HCT116 (cell line): ENCODE measurements at regions not wholly inside any gene's neighbourhood (a gene's known extent, or its start where the extent isn't known, plus 50 kb on each side); places are given as distances from the start of the nearest gene placed in this dataset.

Source experiments
- ATAC-seq: fragments of 200-7000 bp; cut with Tn5 transposase; 2 replicates; pipeline ENCODE4 v1.9.1; 2020; ENCODE audit warnings: mild to moderate bottlenecking, moderate library complexity
- BruUV-seq: library from RNA; stranded (reverse); fragments of 400-500 nt; replicated peaks from 2 replicates; lab custom pipeline; 2021; lab: Mats Ljungman, UMichigan
- CTCF ChIA-PET: fragments of 300-600 bp; sonication (Branson Sonifier 250); formaldehyde crosslinking; loops from one replicate; lab custom pipeline; 2021; ENCODE audit warnings: antibody characterized with exemption; lab: Charles Lee
- POLR2A ChIA-PET: fragments of 300-600, 350-600 bp; sonication (Branson Sonifier 250); formaldehyde crosslinking; loops from one replicate; lab custom pipeline; 2021; ENCODE audit warnings: antibody characterized with exemption; lab: Charles Lee
- RAD21 ChIA-PET, 2 experiments: fragments of 300-600 bp; sonication (Branson Sonifier 250); formaldehyde crosslinking; loops; one replicate each; lab custom pipeline; 2023; ENCODE audit warnings: low total read pairs in 2 of 2; ENCODE audit not compliant: uncharacterized antibody in 2 of 2, unreplicated experiment in 2 of 2, low non-redundant PET in 1 of 2; lab: Charles Lee
- DNase-seq: peaks from one replicate; pipeline ENCODE4 v3.0.0-alpha.2; 2010; ENCODE audit warnings: low read depth, low spot score
- H2AFZ ChIP-seq: fragments of 200-600 bp; shearing (Covaris generic), sonication (generic); 2 replicates; pipeline ENCODE4 v1.6.1; 2017; ENCODE audit warnings: low read depth, mixed run types, mixed read lengths, antibody characterized with exemption, low read length; ENCODE audit not compliant: poor library complexity, severe bottlenecking
- H3K27ac ChIP-seq: 2 replicates; pipeline ENCODE4 v1.5.1; 2012; ENCODE audit warnings: low read depth, low read length
- H3K27me3 ChIP-seq: fragments of 200-600 bp; sonication (generic); 2 replicates; pipeline ENCODE4 v1.6.1; 2016; ENCODE audit warnings: mixed run types, low read length, mixed read lengths; ENCODE audit not compliant: insufficient read depth
- H3K36me3 ChIP-seq, 2 experiments: fragments of 200-500 bp in 1 of 2; fragments of 200-600 bp in 1 of 2; sonication (Bioruptor generic) in 1 of 2; sonication (generic) in 1 of 2; 2 replicates each; pipeline versions ENCODE4 v1.5.1 to v1.6.1; 2014 to 2016; ENCODE audit warnings: low read length in 2 of 2, inconsistent platforms in 1 of 2, mixed read lengths in 1 of 2, mixed run types in 1 of 2; ENCODE audit not compliant: insufficient read depth in 2 of 2, control insufficient read depth in 1 of 2
- H3K4me1 ChIP-seq, 2 experiments: fragments of 200-600 bp in 1 of 2; sonication (generic) in 1 of 2; 2 replicates each; pipeline versions ENCODE4 v1.5.1 to v1.6.1; 2012 to 2017; ENCODE audit warnings: low read length in 2 of 2, inconsistent platforms in 1 of 2, mild to moderate bottlenecking in 1 of 2, mixed read lengths in 1 of 2, mixed run types in 1 of 2, moderate library complexity in 1 of 2; ENCODE audit not compliant: insufficient read depth in 2 of 2, control insufficient read depth in 1 of 2
- H3K4me2 ChIP-seq: fragments of 200-600 bp; sonication (generic); 2 replicates; pipeline ENCODE4 v1.6.1; 2017; ENCODE audit warnings: mixed run types, low read length, mixed read lengths
- H3K4me3 ChIP-seq, 2 experiments: fragments of 200-600 bp in 1 of 2; sonication (generic) in 1 of 2; replicated peaks in 1 of 2; 2 replicates each; pipeline ENCODE4 v1.5.1; 2011 to 2016; ENCODE audit warnings: low read length in 2 of 2, control low read depth in 1 of 2, low read depth in 1 of 2, mild to moderate bottlenecking in 1 of 2, mixed read lengths in 1 of 2, mixed run types in 1 of 2
- H3K79me2 ChIP-seq: fragments of 200-600 bp; sonication (generic); 2 replicates; pipeline ENCODE4 v1.6.1; 2017; ENCODE audit warnings: mild to moderate bottlenecking, mixed run types, low read length, moderate library complexity, mixed read lengths; ENCODE audit not compliant: insufficient read depth
- H3K9ac ChIP-seq: fragments of 200-600 bp; sonication (generic); 2 replicates; pipeline ENCODE4 v1.6.1; 2016; ENCODE audit warnings: low read length, mixed read lengths
- H3K9me2 ChIP-seq: fragments of 200-600 bp; sonication (generic), shearing (Covaris generic); 2 replicates; pipeline ENCODE4 v1.6.1; 2017; ENCODE audit warnings: mixed run types, mild to moderate bottlenecking, moderate library complexity; ENCODE audit not compliant: insufficient read depth
- H3K9me3 ChIP-seq, 2 experiments: fragments of 200-500 bp in 1 of 2; fragments of 200-600 bp in 1 of 2; sonication (Bioruptor generic) in 1 of 2; sonication (generic) in 1 of 2; 2 replicates each; pipeline ENCODE4 v1.6.1; 2014 to 2017; ENCODE audit warnings: low read length in 2 of 2, mixed read lengths in 2 of 2, inconsistent platforms in 1 of 2, low read depth in 1 of 2, mild to moderate bottlenecking in 1 of 2, mixed run types in 1 of 2, moderate library complexity in 1 of 2; ENCODE audit not compliant: control insufficient read depth in 1 of 2, insufficient read depth in 1 of 2
- H4K20me1 ChIP-seq: fragments of 200-600 bp; sonication (generic), shearing (Covaris generic); 2 replicates; pipeline ENCODE4 v1.6.1; 2017; ENCODE audit warnings: mixed run types, mild to moderate bottlenecking, moderate library complexity; ENCODE audit not compliant: insufficient read depth
- ATF3 ChIP-seq: IDR thresholded peaks from 2 replicates; pipeline ENCODE4 v1.6.1; 2012
- CBX3 ChIP-seq: IDR thresholded peaks from 2 replicates; pipeline ENCODE4 v1.6.1; 2012; ENCODE audit warnings: low read depth
- CEBPB ChIP-seq: IDR thresholded peaks from 2 replicates; pipeline ENCODE4 v1.6.1; 2012; ENCODE audit warnings: low read depth
- EGR1 ChIP-seq: IDR thresholded peaks from 2 replicates; pipeline ENCODE4 v1.6.1; 2012; ENCODE audit warnings: low read depth
- ELF1 ChIP-seq: IDR thresholded peaks from 2 replicates; pipeline ENCODE4 v1.6.1; 2012; ENCODE audit warnings: low read depth, borderline replicate concordance
- EZH2 ChIP-seq: fragments of 200-600 bp; sonication (generic); IDR thresholded peaks from 2 replicates; pipeline ENCODE4 v1.6.1; 2017; ENCODE audit warnings: antibody characterized with exemption, mixed run types
- FOSL1 ChIP-seq: IDR thresholded peaks from 2 replicates; pipeline ENCODE4 v1.6.1; 2012; ENCODE audit warnings: low read depth
- JUND ChIP-seq: IDR thresholded peaks from 2 replicates; pipeline ENCODE4 v1.6.1; 2012
- POLR2A ChIP-seq: IDR thresholded peaks from 2 replicates; pipeline ENCODE4 v1.7.0; 2011; ENCODE audit warnings: borderline replicate concordance; ENCODE audit not compliant: insufficient read depth, insufficient read length; ENCODE audit errors: extremely low read depth
- POLR2AphosphoS5 ChIP-seq: IDR thresholded peaks from 2 replicates; pipeline ENCODE4 v1.6.1; 2011; ENCODE audit warnings: mild to moderate bottlenecking, low read depth, low read length, moderate library complexity
- SIN3A ChIP-seq: IDR thresholded peaks from 2 replicates; pipeline ENCODE4 v1.6.1; 2012; ENCODE audit warnings: low read depth
- SP1 ChIP-seq: IDR thresholded peaks from 2 replicates; pipeline ENCODE4 v1.6.1; 2012; ENCODE audit warnings: low read depth
- SRF ChIP-seq: IDR thresholded peaks from 2 replicates; pipeline ENCODE4 v1.6.1; 2012; ENCODE audit warnings: low read depth
- TCF7L2 ChIP-seq: IDR thresholded peaks from 2 replicates; pipeline ENCODE4 v1.7.0; 2011; ENCODE audit warnings: borderline replicate concordance, inconsistent platforms; ENCODE audit not compliant: insufficient read depth, insufficient read length; ENCODE audit errors: extremely low read depth
- YY1 ChIP-seq: IDR thresholded peaks from 2 replicates; pipeline ENCODE4 v1.6.1; 2011; ENCODE audit warnings: low read length, low read depth, moderate library complexity, mild to moderate bottlenecking; ENCODE audit not compliant: insufficient replicate concordance; ENCODE audit errors: extremely low read depth
- ZBTB33 ChIP-seq: IDR thresholded peaks from 2 replicates; pipeline ENCODE4 v1.6.1; 2011; ENCODE audit warnings: mild to moderate bottlenecking, low read length, moderate library complexity; ENCODE audit not compliant: insufficient replicate concordance; ENCODE audit errors: extremely low read depth
- ZNF274 ChIP-seq: fragments of 200-500 bp; sonication (Bioruptor generic); IDR thresholded peaks from 2 replicates; pipeline ENCODE4 v1.6.1; 2014; ENCODE audit warnings: mild to moderate bottlenecking, low read depth, low read length, inconsistent platforms
- intact Hi-C: fragments of 100-400 bp; cut with micrococcal nuclease; formaldehyde crosslinking; loops from 2 replicates; pipeline ENCODE4 v1.10.0; 2022
- TF ChIP-seq, protein P1 (sequence below): IDR thresholded peaks from 2 replicates; pipeline ENCODE4 v1.6.1; 2012
- TF ChIP-seq, protein P2 (sequence below), 3 experiments: fragments of 200-600 bp in 1 of 3; sonication (generic) in 1 of 3; IDR thresholded peaks in 2 of 3; conservative IDR thresholded peaks in 1 of 3; 2 replicates each; pipeline ENCODE4 v1.5.1; 2012 to 2017; ENCODE audit warnings: low read depth in 2 of 3, low read length in 2 of 3, antibody characterized with exemption in 1 of 3, borderline replicate concordance in 1 of 3, control low read depth in 1 of 3, mild to moderate bottlenecking in 1 of 3, mixed read lengths in 1 of 3, mixed run types in 1 of 3, moderate library complexity in 1 of 3; ENCODE audit not compliant: insufficient read depth in 1 of 3

- no peak overlapping the region for H2AFZ ChIP-seq
- no peaks in the 10 kb centered on the region for H3K9me2 ChIP-seq
- H3K9me3 ChIP-seq = no peaks in the 10 kb centered on the region
- no peak for ATAC-seq
- H4K20me1 ChIP-seq = no peaks in the 10 kb centered on the region
- no peak for DNase-seq
- TF ChIP-seq POLR2AphosphoS5 = no peak
- H3K36me3 ChIP-seq = no peaks in the 10 kb centered on the region
- BruUV-seq = no TSS peak
- no peaks in the 10 kb centered on the region for H3K79me2 ChIP-seq
- ChIA-PET RAD21 (no interaction called here), POLR2A (no interaction called here), CTCF (no interaction called here)
- H3K27ac ChIP-seq = no peak overlapping the region
- intact Hi-C loops = no loop called here
- H3K9ac ChIP-seq = no peak overlapping the region
- H3K27me3 ChIP-seq = no peaks in the 10 kb centered on the region
- no peak overlapping the region for H3K4me2 ChIP-seq
- H3K4me1 ChIP-seq = no peaks in the 10 kb centered on the region
- no peak overlapping the region for H3K4me3 ChIP-seq
Measured at GRCh38 chrX:128691872-128692271, 639.7 kb upstream of the ACTRT1 start.

GRCh38 chrX:128685387-128685786 lies 633.2 kb upstream of the ACTRT1 start:
- CTCF ChIA-PET = no interaction called here
- Histone ChIP-seq H3K36me3 (no peaks in the 10 kb centered on the region), H3K4me1 (no peaks in the 10 kb centered on the region), H3K79me2 (no peaks in the 10 kb centered on the region), H2AFZ (no peak overlapping the region), H4K20me1 (no peaks in the 10 kb centered on the region), H3K4me3 (no peak overlapping the region), H3K9me3 (no peaks in the 10 kb centered on the region), H3K4me2 (no peak overlapping the region), H3K9me2 (no peaks in the 10 kb centered on the region), H3K9ac (no peak overlapping the region), H3K27ac (no peak overlapping the region), H3K27me3 (no peaks in the 10 kb centered on the region)
- BruUV-seq = no TSS peak
- ATAC-seq = no peak
- intact Hi-C loops = no loop called here
- TF ChIP-seq, protein P1, sequence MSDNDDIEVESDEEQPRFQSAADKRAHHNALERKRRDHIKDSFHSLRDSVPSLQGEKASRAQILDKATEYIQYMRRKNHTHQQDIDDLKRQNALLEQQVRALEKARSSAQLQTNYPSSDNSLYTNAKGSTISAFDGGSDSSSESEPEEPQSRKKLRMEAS = no peak
- TF ChIP-seq SP1 (no peak), ATF3 (no peak), ELF1 (no peak), ZBTB33 (no peak), YY1 (no peak), CBX3 (no peak), EZH2 (no peak), CEBPB (no peak), FOSL1 (no peak), SRF (no peak), TCF7L2 (no peak), JUND (no peak), EGR1 (no peak), POLR2A (no peak), POLR2AphosphoS5 (no peak), SIN3A (no peak), ZNF274 (no peak)
- TF ChIP-seq, protein P2, sequence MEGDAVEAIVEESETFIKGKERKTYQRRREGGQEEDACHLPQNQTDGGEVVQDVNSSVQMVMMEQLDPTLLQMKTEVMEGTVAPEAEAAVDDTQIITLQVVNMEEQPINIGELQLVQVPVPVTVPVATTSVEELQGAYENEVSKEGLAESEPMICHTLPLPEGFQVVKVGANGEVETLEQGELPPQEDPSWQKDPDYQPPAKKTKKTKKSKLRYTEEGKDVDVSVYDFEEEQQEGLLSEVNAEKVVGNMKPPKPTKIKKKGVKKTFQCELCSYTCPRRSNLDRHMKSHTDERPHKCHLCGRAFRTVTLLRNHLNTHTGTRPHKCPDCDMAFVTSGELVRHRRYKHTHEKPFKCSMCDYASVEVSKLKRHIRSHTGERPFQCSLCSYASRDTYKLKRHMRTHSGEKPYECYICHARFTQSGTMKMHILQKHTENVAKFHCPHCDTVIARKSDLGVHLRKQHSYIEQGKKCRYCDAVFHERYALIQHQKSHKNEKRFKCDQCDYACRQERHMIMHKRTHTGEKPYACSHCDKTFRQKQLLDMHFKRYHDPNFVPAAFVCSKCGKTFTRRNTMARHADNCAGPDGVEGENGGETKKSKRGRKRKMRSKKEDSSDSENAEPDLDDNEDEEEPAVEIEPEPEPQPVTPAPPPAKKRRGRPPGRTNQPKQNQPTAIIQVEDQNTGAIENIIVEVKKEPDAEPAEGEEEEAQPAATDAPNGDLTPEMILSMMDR (IDR thresholded peaks at IDR 0.05 in 2 of 3, conservative IDR thresholded peaks at IDR 0.05 in 1 of 3; ENCODE audit: borderline replicate concordance in 1 of 3, insufficient read depth in 1 of 3, low read depth in 2 of 3, low read length in 2 of 3) = no peak
- DNase-seq = no peak
- POLR2A ChIA-PET = no interaction called here
- RAD21 ChIA-PET = no interaction called here
